ENCODE measurements at regions not wholly inside any gene's neighbourhood (a gene's known extent, or its start where the extent isn't known, plus 50 kb on each side); places are given as distances from the start of the nearest gene placed in this dataset.

DNA sequence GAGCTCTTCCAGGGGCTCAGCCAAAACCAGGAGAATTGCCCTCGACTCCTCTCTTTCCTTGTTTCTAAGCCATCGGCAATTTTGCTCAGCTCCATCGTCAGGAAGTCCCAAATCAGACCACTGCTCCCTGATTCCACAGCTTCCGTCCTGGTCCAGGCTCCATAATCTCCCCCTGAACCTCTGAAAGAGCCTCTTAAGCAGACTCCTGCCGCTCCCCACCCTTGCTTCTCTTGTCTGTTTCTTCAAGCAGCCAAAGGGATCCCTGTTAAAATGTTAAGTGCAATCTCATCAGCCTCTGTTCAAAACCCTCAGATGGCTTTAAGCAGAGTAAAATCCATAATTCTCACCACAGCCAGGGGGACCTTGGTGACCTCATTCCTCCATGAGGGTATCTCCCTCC lies 244.7 kb upstream of the SPTLC3 start:
- Histone ChIP-seq H3K4me1 (peaks cover 0 to 5% (median 0%) of the 10 kb centered on the region in 4 donors), H3K27ac (replicated peaks in 1 of 4) (no peak overlapping the region), H3K4me3 (no peak overlapping the region), H3K9me3 (no peaks in the 10 kb centered on the region), H3K36me3 (no peaks in the 10 kb centered on the region), H3K27me3 (no peaks in the 10 kb centered on the region)
- TF ChIP-seq EP300 (IDR thresholded peaks at IDR 0.05) (no peak), POLR2A (IDR thresholded peaks at IDR 0.05; ENCODE audit: low read depth) (no peak), POLR2AphosphoS5 (IDR thresholded peaks at IDR 0.05) (no peak)
- TF ChIP-seq, protein P1, sequence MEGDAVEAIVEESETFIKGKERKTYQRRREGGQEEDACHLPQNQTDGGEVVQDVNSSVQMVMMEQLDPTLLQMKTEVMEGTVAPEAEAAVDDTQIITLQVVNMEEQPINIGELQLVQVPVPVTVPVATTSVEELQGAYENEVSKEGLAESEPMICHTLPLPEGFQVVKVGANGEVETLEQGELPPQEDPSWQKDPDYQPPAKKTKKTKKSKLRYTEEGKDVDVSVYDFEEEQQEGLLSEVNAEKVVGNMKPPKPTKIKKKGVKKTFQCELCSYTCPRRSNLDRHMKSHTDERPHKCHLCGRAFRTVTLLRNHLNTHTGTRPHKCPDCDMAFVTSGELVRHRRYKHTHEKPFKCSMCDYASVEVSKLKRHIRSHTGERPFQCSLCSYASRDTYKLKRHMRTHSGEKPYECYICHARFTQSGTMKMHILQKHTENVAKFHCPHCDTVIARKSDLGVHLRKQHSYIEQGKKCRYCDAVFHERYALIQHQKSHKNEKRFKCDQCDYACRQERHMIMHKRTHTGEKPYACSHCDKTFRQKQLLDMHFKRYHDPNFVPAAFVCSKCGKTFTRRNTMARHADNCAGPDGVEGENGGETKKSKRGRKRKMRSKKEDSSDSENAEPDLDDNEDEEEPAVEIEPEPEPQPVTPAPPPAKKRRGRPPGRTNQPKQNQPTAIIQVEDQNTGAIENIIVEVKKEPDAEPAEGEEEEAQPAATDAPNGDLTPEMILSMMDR (IDR thresholded peaks at IDR 0.05) = no peak
- 76% methylated on average over 5 of the region's 5 CpGs for WGBS
- intact Hi-C loops (cut with DNase I) = no loop called here
- DNase-seq (ENCODE audit: extremely low spot score) = no peak

DNA sequence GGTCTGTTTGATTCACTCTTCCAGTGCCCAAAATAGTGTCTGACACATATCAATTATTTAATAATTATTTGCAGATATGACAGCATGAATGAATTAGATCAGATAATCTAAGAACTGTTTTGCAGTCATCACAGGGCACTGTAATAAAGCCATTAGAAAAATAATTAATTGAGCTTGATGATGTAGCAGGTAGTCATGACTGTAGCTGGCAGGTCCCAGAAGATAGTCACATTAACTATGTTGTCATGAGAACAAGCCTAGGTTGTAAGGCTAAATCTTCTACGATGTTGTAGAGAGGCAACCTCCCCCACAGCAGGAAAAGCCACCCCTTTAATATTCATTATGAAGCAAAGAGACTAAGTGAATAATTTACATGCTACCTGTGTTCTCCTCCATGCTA lies 243.9 kb upstream of the SPTLC3 start:
- Histone ChIP-seq H3K4me3 (no peak overlapping the region), H3K27ac (replicated peaks in 1 of 4) (no peak overlapping the region), H3K36me3 (no peaks in the 10 kb centered on the region), H3K27me3 (no peaks in the 10 kb centered on the region), H3K9me3 (peaks cover 0 to under 1% (median 0%) of the 10 kb centered on the region in 4 donors), H3K4me1 (peaks cover 0 to 5% (median 0%) of the 10 kb centered on the region in 4 donors)
- intact Hi-C loops (cut with DNase I) = no loop called here
- 8% methylated on average over 1 of the region's 1 CpG for WGBS
- DNase-seq (ENCODE audit: extremely low spot score) = no peak
- TF ChIP-seq, protein P1 (IDR thresholded peaks at IDR 0.05) = no peak
- TF ChIP-seq POLR2AphosphoS5 (IDR thresholded peaks at IDR 0.05) = no peak
- TF ChIP-seq POLR2A (IDR thresholded peaks at IDR 0.05; ENCODE audit: low read depth) = no peak
- TF ChIP-seq EP300 (IDR thresholded peaks at IDR 0.05) = no peak

DNA sequence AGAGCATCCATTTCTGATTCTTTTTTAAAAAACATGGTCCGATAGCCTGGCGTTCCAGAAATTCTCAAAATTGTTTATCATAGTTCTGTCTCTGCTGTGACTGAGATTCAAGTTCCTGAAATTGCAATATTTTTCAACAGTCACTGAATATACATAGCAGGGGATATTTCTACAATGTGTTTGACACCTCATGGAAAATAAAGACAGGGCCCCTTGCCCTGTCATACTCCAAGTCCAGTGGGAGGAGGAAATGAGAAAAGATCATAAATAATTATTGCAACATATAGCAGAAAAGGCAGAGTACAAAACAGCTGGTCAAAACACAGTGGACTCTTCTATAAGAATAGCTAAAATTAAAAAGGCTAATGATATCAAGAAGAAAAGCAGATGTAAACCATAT lies 234.8 kb upstream of the SPTLC3 start:
- Histone ChIP-seq H3K36me3 (no peaks in the 10 kb centered on the region), H3K4me1 (no peaks in the 10 kb centered on the region), H3K27ac (replicated peaks in 1 of 4) (no peak overlapping the region), H3K4me3 (no peak overlapping the region), H3K27me3 (no peaks in the 10 kb centered on the region), H3K9me3 (peaks cover 0 to 6% (median 0%) of the 10 kb centered on the region in 4 donors)
- no peak for DNase-seq (ENCODE audit: extremely low spot score)
- 69% methylated on average over 2 of the region's 2 CpGs for WGBS
- intact Hi-C loops (cut with DNase I) = no loop called here
- TF ChIP-seq POLR2AphosphoS5 (IDR thresholded peaks at IDR 0.05) = no peak
- TF ChIP-seq EP300 (IDR thresholded peaks at IDR 0.05) = no peak
- TF ChIP-seq POLR2A (IDR thresholded peaks at IDR 0.05; ENCODE audit: low read depth) = no peak
- TF ChIP-seq, protein P1 (IDR thresholded peaks at IDR 0.05) = no peak

DNA sequence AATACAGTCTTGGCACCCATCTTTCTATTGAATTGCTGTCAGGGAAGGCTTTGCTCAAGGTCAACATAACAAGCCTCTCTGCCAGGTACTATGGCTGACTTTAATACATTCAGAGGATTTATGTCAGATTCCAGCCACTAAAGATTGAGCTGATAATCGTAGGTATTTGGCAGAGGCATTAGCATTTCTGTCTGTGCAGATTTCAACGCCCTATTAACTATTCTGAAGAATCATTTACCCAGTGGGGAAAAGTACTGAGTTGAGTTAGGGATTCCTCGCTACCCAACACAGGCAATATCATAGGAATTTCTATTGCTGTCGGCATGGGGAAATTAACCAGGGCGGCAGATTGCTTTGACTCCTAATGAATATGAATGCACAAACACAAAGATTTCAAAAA lies 233.7 kb upstream of the SPTLC3 start:
- no peak overlapping the region for H3K27ac ChIP-seq (replicated peaks in 1 of 4)
- no peak for DNase-seq (ENCODE audit: extremely low spot score)
- intact Hi-C loops (cut with DNase I) = no loop called here
- H3K27me3 ChIP-seq = no peaks in the 10 kb centered on the region
- H3K9me3 ChIP-seq = peaks cover 0 to 4% (median 0%) of the 10 kb centered on the region in 4 donors
- WGBS = 69% methylated on average over 5 of the region's 5 CpGs
- H3K36me3 ChIP-seq = no peaks in the 10 kb centered on the region
- no peaks in the 10 kb centered on the region for H3K4me1 ChIP-seq
- TF ChIP-seq POLR2AphosphoS5 (IDR thresholded peaks at IDR 0.05) = no peak
- TF ChIP-seq, protein P1 (IDR thresholded peaks at IDR 0.05) = no peak
- TF ChIP-seq POLR2A (IDR thresholded peaks at IDR 0.05; ENCODE audit: low read depth) = no peak
- TF ChIP-seq EP300 (IDR thresholded peaks at IDR 0.05) = no peak
- no peak overlapping the region for H3K4me3 ChIP-seq

DNA sequence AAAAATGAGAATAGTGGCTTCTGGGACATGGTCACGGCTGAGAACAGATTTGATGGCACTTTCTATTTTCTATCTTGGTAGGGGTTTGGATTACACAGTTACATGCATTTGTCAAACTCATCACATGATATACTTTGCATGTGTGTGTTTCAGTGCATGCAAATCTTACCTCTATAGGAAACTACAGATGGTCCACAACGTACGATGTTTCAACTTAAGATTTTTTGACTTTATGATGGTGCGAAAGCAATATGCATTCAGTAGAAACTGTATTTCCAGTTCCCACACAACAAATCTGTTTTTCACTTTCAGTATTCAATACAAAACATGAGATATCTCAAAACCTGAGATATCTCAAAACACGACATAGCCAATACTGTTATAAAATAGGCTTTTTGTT lies 231.8 kb upstream of the SPTLC3 start:
- H3K27ac ChIP-seq (replicated peaks in 1 of 4) = no peak overlapping the region
- H3K27me3 ChIP-seq = no peaks in the 10 kb centered on the region
- DNase-seq (ENCODE audit: extremely low spot score) = no peak
- H3K4me3 ChIP-seq = no peak overlapping the region
- H3K9me3 ChIP-seq = peaks cover 0 to 8% (median 0%) of the 10 kb centered on the region in 4 donors
- intact Hi-C loops (cut with DNase I) = no loop called here
- WGBS = 95% methylated on average over 5 of the region's 5 CpGs
- no peak for TF ChIP-seq EP300 (IDR thresholded peaks at IDR 0.05)
- TF ChIP-seq POLR2A (IDR thresholded peaks at IDR 0.05; ENCODE audit: low read depth) = no peak
- no peak for TF ChIP-seq POLR2AphosphoS5 (IDR thresholded peaks at IDR 0.05)
- TF ChIP-seq, protein P1 (IDR thresholded peaks at IDR 0.05) = no peak
- H3K36me3 ChIP-seq = no peaks in the 10 kb centered on the region
- no peaks in the 10 kb centered on the region for H3K4me1 ChIP-seq
